Stimulated activated CD4-positive, alpha-beta T cell treated with anti-CD3 and anti-CD28 coated beads, Interleukin-12 subunit alpha, Interleukin-12 subunit beta, amount 100 ng/mL, for 24 hours (primary cell): ENCODE measurements at regions not wholly inside any gene's neighbourhood (a gene's known extent, or its start where the extent isn't known, plus 50 kb on each side); places are given as distances from the start of the nearest gene placed in this dataset.
A peak's percentile ranks its signal among the peaks of the same experiment; 100 is the strongest.

ENCODE experiments used
- DNase-seq, 2 experiments: peaks; one replicate each; pipeline ENCODE4 v3.0.0-alpha.2; 2020; ENCODE audit warnings: low read depth in 2 of 2

DNA sequence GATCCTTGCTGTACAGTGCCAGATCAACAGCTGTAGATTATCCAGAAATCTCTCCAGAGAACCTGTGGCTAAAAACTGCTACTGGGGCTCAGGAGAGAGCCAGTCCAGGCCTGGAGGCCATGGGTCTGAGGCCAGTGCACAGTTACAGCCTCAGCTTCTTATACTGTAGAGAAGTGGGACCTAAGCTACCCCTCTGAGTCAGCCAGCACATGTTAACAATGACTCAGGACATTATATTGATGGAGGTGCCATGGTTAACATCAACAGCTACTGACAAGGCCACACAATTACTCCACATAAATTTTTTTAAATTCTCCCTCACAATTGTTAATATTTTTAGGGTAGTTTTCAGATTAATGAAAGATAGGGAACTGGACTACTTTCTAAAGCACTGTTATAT, 138.5 kb downstream of the RBM26 start:
- DNase-seq: no peak

- DNase-seq: no peak
Measured at GRCh38 chr13:79258489-79258888, 147.6 kb downstream of the RBM26 start.

DNA sequence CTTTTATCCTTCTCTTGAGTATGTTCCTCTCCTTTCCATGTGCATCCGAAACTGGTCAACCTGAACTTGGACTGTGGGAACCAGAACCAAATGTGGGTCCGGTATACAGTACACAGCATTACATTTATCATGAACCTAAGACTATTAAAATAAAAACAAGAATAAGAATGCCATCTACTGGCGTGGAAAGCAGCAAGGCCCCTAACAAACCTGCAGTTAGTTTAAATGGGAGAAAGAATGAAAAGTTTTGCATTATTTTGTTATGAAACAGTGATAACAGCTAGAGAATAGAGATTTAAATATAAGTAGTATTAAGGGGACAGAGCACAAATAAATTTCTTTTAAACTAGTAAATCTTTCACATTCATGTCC, 159.5 kb downstream of the RBM26 start:
- DNase-seq: no peak

- DNase-seq: no peak
Measured at GRCh38 chr13:79245937-79246577, 160.0 kb downstream of the RBM26 start.

- DNase-seq: no peak
Measured at GRCh38 chr13:79241697-79242096, 164.4 kb downstream of the RBM26 start.

GRCh38 chr13:79237981-79238380, 168.1 kb downstream of the RBM26 start:
- DNase-seq: no peak

GRCh38 chr13:79231887-79232286, 174.2 kb downstream of the RBM26 start:
- DNase-seq: no peak

- no peak for DNase-seq
Measured at GRCh38 chr13:79229761-79230160, 176.3 kb downstream of the RBM26 start.

DNA sequence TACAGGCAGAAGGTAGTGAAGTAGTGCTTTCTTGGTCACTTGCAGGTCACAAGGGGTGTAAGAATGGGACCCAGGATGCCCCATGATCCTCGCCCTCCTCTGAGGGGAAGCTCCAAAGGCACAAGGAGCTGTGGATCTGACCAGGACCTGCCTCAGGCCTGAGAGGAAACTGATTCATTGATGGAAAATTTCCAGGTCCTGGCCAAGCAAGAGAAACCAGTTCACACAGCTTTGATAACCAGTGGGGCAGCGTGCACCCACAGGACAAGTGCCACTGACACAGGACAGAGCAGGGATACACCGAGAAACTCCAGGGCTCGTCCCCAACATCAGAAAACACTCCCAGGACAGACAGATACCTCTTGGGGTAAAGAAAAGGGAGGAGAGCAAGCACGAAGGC, 177.1 kb downstream of the RBM26 start:
- no peak for DNase-seq

GRCh38 chr13:79227418-79227817, 178.6 kb downstream of the RBM26 start:
- DNase-seq: no peak

DNA sequence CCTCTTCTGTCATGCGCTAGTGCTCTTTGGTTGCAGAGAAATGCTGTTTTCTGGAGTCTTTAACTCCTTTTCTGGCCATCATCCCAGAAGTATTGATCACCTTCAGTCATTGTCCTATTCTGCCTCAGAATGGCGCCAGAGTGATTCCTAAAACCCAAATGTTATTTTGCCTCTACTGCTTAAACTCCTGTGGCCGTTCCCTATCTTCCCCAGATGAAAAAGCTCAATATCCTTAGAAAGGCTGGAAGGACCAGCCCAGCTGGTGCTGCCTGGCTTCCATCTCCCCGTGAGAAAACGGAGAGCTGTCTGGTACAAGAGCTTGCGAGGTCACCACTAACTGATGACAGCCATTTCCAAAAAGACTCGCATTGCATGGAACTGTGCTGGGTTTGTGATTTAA, 179.1 kb downstream of the RBM26 start:
- DNase-seq: no peak

DNA sequence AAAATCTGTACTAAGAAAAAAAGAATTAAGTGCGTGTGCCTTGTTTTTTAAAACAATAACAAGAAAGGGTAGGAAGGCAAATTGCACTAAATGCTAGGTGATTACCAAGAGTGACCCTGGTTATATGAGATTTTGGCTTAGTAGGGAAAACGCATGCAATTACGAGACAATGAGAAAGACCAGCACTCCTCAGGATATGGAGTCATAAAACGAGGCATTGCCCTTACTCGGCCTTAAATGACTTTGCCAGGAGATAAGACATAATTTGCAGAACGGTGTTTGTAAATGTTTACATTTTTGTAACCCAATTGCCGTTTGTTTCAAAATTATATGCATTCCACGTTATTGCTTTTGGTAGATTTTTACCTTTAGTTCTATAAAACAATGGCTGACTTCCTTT, 179.8 kb downstream of the RBM26 start:
- DNase-seq: no peak

GRCh38 chr13:79225487-79226232, 180.4 kb downstream of the RBM26 start:
- no peak for DNase-seq

GRCh38 chr13:79222427-79223205, 183.4 kb downstream of the RBM26 start:
- no peak for DNase-seq

- no peak for DNase-seq
Measured at GRCh38 chr13:79212064-79212619, 193.9 kb downstream of the RBM26 start.

- no peak for DNase-seq
Measured at GRCh38 chr13:79211377-79211776, 194.7 kb downstream of the RBM26 start.

DNA sequence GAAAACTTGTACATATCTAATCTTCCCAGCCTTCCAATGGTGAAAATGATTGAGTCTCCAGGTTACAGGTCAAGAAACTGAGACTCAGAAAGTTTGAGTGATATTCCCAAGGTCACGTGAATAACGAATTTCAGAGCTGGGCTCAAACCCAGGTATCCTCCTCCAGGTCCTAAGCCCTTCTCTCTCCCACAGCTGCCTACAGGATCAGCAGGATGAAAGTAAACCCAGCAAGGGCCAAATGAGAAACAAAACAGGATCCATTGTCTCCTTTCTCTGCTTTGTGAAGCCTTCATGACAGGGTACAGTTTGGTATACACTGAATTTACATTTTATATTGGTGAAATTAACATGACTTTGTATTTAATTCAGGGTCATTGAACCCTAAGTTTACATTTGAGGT, 208.1 kb downstream of the RBM26 start:
- DNase-seq: no peak

- no peak for DNase-seq
Measured at GRCh38 chr13:79196843-79197242, 209.2 kb downstream of the RBM26 start.

- no peak for DNase-seq
Measured at GRCh38 chr13:79196366-79196765, 209.7 kb downstream of the RBM26 start.

GRCh38 chr13:79194727-79195126, 211.3 kb downstream of the RBM26 start:
- DNase-seq: no peak

DNA sequence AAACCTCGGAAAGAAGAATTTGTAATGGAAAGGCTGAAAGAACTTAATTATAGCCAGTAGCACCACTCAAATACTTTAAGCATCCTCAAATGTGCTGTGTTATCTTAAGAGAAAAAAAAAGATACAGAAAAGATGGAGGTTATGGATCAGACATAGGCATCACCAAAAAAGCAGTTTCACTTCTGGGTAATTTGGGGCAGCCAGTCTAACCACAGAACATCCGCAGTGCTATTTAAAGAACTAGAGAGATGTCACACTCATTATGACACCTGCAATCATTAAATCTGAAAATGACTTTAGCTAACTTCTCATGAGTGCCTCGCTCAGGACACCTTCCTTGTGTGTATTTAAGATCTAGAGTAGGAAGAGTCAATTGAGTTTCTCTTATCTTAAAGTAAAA, 211.8 kb downstream of the RBM26 start:
- peak; percentile 0 to 21 for DNase-seq

GRCh38 chr13:79191501-79191900, 214.6 kb downstream of the RBM26 start:
- no peak for DNase-seq

DNA sequence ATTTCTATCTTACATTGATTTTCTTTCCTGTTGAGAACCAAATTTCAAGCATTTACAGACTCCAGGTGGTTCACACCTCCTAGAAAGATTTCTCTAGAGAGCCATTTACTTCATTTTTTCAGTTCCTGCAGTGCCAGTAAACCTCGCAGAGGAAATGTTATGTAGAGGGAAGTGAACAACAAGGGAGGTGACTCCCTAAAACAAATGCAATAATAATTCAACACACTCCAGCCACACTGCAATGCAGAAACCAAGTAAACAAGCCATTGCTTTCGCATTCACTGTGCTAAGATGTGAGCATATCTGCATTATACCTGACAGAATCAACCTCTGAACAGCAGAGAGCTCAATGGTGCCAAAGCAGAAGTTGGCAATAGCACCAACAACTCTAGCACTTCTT, 215.1 kb downstream of the RBM26 start:
- DNase-seq: no peak
